ENCODE measurements at regions not wholly inside any gene's neighbourhood (a gene's known extent, or its start where the extent isn't known, plus 50 kb on each side); places are given as distances from the start of the nearest gene placed in this dataset.
"Not testable (repeated sequence)": the region's sequence is repeated elsewhere in the genome, so short reads cannot be mapped to it uniquely, and the experiment has no call there.

GRCh38 chr7:152949790-152950189, 190.2 kb downstream of the ACTR3B start:
- Histone ChIP-seq H3K9me3 (ENCODE audit: control insufficient read depth in 1 of 2, low read length in 2 of 2) (no peaks in the 10 kb centered on the region), H3K27me3 (ENCODE audit: insufficient read depth, low read length) (no peaks in the 10 kb centered on the region), H3K4me3 (ENCODE audit: low read length in 2 of 2) (no peak overlapping the region), H3K36me3 (ENCODE audit: insufficient read depth, low read length) (no peaks in the 10 kb centered on the region), H3K4me1 (ENCODE audit: insufficient read depth, low read length) (no peaks in the 10 kb centered on the region), H3K27ac (ENCODE audit: low read depth, low read length) (no peak overlapping the region)
- H3K27ac Mint-ChIP-seq = no peak overlapping the region
- intact Hi-C loops (cut with micrococcal nuclease) = no loop called here
- H3K9me3 Mint-ChIP-seq = peaks cover 0 to 14% (median 5%) of the 10 kb centered on the region in 8 donors
- no peaks in the 10 kb centered on the region for H3K4me1 Mint-ChIP-seq
- ChIA-PET POLR2A (ENCODE audit: partially characterized antibody) (no interaction called here), CTCF (ENCODE audit: partially characterized antibody) (no interaction called here)
- H3K27me3 Mint-ChIP-seq = peaks cover 4 to 7% of the 10 kb centered on the region in 2 donors
- H3K36me3 Mint-ChIP-seq = peaks cover 0 to 7% of the 10 kb centered on the region in 2 donors
- no peak overlapping the region for H3K4me3 Mint-ChIP-seq
- DNase-seq = no peak

- Histone ChIP-seq H3K9me3 (ENCODE audit: control insufficient read depth in 1 of 2, low read length in 2 of 2) (no peaks in the 10 kb centered on the region), H3K27ac (ENCODE audit: low read depth, low read length) (no peak overlapping the region), H3K4me3 (ENCODE audit: low read length in 2 of 2) (no peak overlapping the region), H3K27me3 (ENCODE audit: insufficient read depth, low read length) (no peaks in the 10 kb centered on the region), H3K36me3 (ENCODE audit: insufficient read depth, low read length) (no peaks in the 10 kb centered on the region), H3K4me1 (ENCODE audit: insufficient read depth, low read length) (no peaks in the 10 kb centered on the region)
- H3K4me3 Mint-ChIP-seq = no peak overlapping the region
- no peaks in the 10 kb centered on the region for H3K36me3 Mint-ChIP-seq
- CTCF ChIA-PET (ENCODE audit: partially characterized antibody) = no interaction called here
- H3K9me3 Mint-ChIP-seq = peaks cover 2 to 15% (median 3%) of the 10 kb centered on the region in 8 donors
- POLR2A ChIA-PET (ENCODE audit: partially characterized antibody) = no interaction called here
- H3K27me3 Mint-ChIP-seq = peaks cover 0 to 2% of the 10 kb centered on the region in 2 donors
- DNase-seq = no peak
- H3K4me1 Mint-ChIP-seq = no peaks in the 10 kb centered on the region
- intact Hi-C loops (cut with micrococcal nuclease) = no loop called here
- no peak overlapping the region for H3K27ac Mint-ChIP-seq
Measured at GRCh38 chr7:152956006-152956405, 196.5 kb downstream of the ACTR3B start.

- no peaks in the 10 kb centered on the region for H3K9me3 ChIP-seq (ENCODE audit: control insufficient read depth in 1 of 2, low read length in 2 of 2)
- Mint-ChIP-seq H3K27ac (no peak overlapping the region), H3K4me3 (no peak overlapping the region), H3K9me3 (peaks cover 2 to 13% (median 3%) of the 10 kb centered on the region in 8 donors), H3K36me3 (no peaks in the 10 kb centered on the region), H3K27me3 (peaks cover 0 to 2% of the 10 kb centered on the region in 2 donors), H3K4me1 (no peaks in the 10 kb centered on the region)
- H3K4me1 ChIP-seq (ENCODE audit: insufficient read depth, low read length) = no peaks in the 10 kb centered on the region
- H3K27ac ChIP-seq (ENCODE audit: low read depth, low read length) = no peak overlapping the region
- H3K36me3 ChIP-seq (ENCODE audit: insufficient read depth, low read length) = no peaks in the 10 kb centered on the region
- ChIA-PET CTCF (ENCODE audit: partially characterized antibody) (no interaction called here), POLR2A (ENCODE audit: partially characterized antibody) (no interaction called here)
- DNase-seq = no peak
- no peaks in the 10 kb centered on the region for H3K27me3 ChIP-seq (ENCODE audit: insufficient read depth, low read length)
- intact Hi-C loops (cut with micrococcal nuclease) = no loop called here
- no peak overlapping the region for H3K4me3 ChIP-seq (ENCODE audit: low read length in 2 of 2)
Measured at GRCh38 chr7:152959610-152960009, 200.1 kb downstream of the ACTR3B start.

- H3K4me1 Mint-ChIP-seq; H3K27ac Mint-ChIP-seq; POLR2A ChIA-PET (ENCODE audit: partially characterized antibody); intact Hi-C loops (cut with micrococcal nuclease); H3K36me3 Mint-ChIP-seq; H3K27me3 ChIP-seq (ENCODE audit: insufficient read depth, low read length); H3K9me3 ChIP-seq (ENCODE audit: control insufficient read depth in 1 of 2, low read length in 2 of 2); H3K4me3 Mint-ChIP-seq; H3K27me3 Mint-ChIP-seq; H3K4me3 ChIP-seq (ENCODE audit: low read length in 2 of 2); H3K36me3 ChIP-seq (ENCODE audit: insufficient read depth, low read length); H3K4me1 ChIP-seq (ENCODE audit: insufficient read depth, low read length); DNase-seq; H3K27ac ChIP-seq (ENCODE audit: low read depth, low read length): not testable (repeated sequence)
- CTCF ChIA-PET (ENCODE audit: partially characterized antibody) = interaction anchor here (0.9 kb wide), 1 partner anchor 9 kb away, joined by 3 read pairs; no protein-coding TSS in a partner anchor
- H3K9me3 Mint-ChIP-seq = peaks cover 2 to 13% (median 3%) of the 10 kb centered on the region in 8 donors
Measured at GRCh38 chr7:152961796-152962195, 202.2 kb downstream of the ACTR3B start.

- CTCF ChIA-PET (ENCODE audit: partially characterized antibody) = no interaction called here
Measured at GRCh38 chr7:152966189-152966588, 206.6 kb downstream of the ACTR3B start.

GRCh38 chr7:152967958-152968357, 208.4 kb downstream of the ACTR3B start:
- H3K9me3 Mint-ChIP-seq = peaks cover 0 to 4% (median 0%) of the 10 kb centered on the region in 8 donors
- no peak overlapping the region for H3K4me3 Mint-ChIP-seq
- Histone ChIP-seq H3K27ac (ENCODE audit: low read depth, low read length) (no peak overlapping the region), H3K27me3 (ENCODE audit: insufficient read depth, low read length) (no peaks in the 10 kb centered on the region), H3K4me3 (ENCODE audit: low read length in 2 of 2) (no peak overlapping the region), H3K36me3 (ENCODE audit: insufficient read depth, low read length) (no peaks in the 10 kb centered on the region), H3K4me1 (ENCODE audit: insufficient read depth, low read length) (no peaks in the 10 kb centered on the region), H3K9me3 (ENCODE audit: control insufficient read depth in 1 of 2, low read length in 2 of 2) (no peaks in the 10 kb centered on the region)
- H3K36me3 Mint-ChIP-seq = peaks cover 0 to 3% of the 10 kb centered on the region in 2 donors
- ChIA-PET POLR2A (ENCODE audit: partially characterized antibody) (no interaction called here), CTCF (ENCODE audit: partially characterized antibody) (no interaction called here)
- no peaks in the 10 kb centered on the region for H3K4me1 Mint-ChIP-seq
- no peak for DNase-seq
- intact Hi-C loops (cut with micrococcal nuclease) = no loop called here
- no peak overlapping the region for H3K27ac Mint-ChIP-seq
- H3K27me3 Mint-ChIP-seq = peaks cover 4 to 6% of the 10 kb centered on the region in 2 donors

More at GRCh38 chr7:152966189-152966588, 206.6 kb downstream of the ACTR3B start:
- POLR2A ChIA-PET (ENCODE audit: partially characterized antibody) = no interaction called here
- intact Hi-C loops (cut with micrococcal nuclease) = no loop called here
- Histone ChIP-seq H3K4me1 (ENCODE audit: insufficient read depth, low read length) (no peaks in the 10 kb centered on the region), H3K9me3 (ENCODE audit: control insufficient read depth in 1 of 2, low read length in 2 of 2) (no peaks in the 10 kb centered on the region), H3K4me3 (ENCODE audit: low read length in 2 of 2) (no peak overlapping the region), H3K36me3 (ENCODE audit: insufficient read depth, low read length) (no peaks in the 10 kb centered on the region), H3K27me3 (ENCODE audit: insufficient read depth, low read length) (no peaks in the 10 kb centered on the region), H3K27ac (ENCODE audit: low read depth, low read length) (no peak overlapping the region)
- Mint-ChIP-seq H3K4me3 (no peak overlapping the region), H3K27me3 (no peaks in the 10 kb centered on the region), H3K9me3 (peaks cover 0 to 7% (median 0%) of the 10 kb centered on the region in 8 donors), H3K27ac (no peak overlapping the region), H3K36me3 (no peaks in the 10 kb centered on the region), H3K4me1 (no peaks in the 10 kb centered on the region)
- no peak for DNase-seq

GRCh38 chr7:152968514-152968913, 209.0 kb downstream of the ACTR3B start:
- H3K27me3 Mint-ChIP-seq = peaks cover 4 to 7% of the 10 kb centered on the region in 2 donors
- peaks cover 0 to 4% (median 0%) of the 10 kb centered on the region in 8 donors for H3K9me3 Mint-ChIP-seq
- H3K4me3 Mint-ChIP-seq = no peak overlapping the region
- intact Hi-C loops (cut with micrococcal nuclease) = no loop called here
- H3K36me3 Mint-ChIP-seq = peaks cover 0 to 3% of the 10 kb centered on the region in 2 donors
- ChIA-PET POLR2A (ENCODE audit: partially characterized antibody) (no interaction called here), CTCF (ENCODE audit: partially characterized antibody) (no interaction called here)
- DNase-seq = no peak
- Histone ChIP-seq H3K4me3 (ENCODE audit: low read length in 2 of 2) (no peak overlapping the region), H3K9me3 (ENCODE audit: control insufficient read depth in 1 of 2, low read length in 2 of 2) (no peaks in the 10 kb centered on the region), H3K36me3 (ENCODE audit: insufficient read depth, low read length) (no peaks in the 10 kb centered on the region), H3K4me1 (ENCODE audit: insufficient read depth, low read length) (no peaks in the 10 kb centered on the region), H3K27me3 (ENCODE audit: insufficient read depth, low read length) (no peaks in the 10 kb centered on the region), H3K27ac (ENCODE audit: low read depth, low read length) (no peak overlapping the region)
- no peak overlapping the region for H3K27ac Mint-ChIP-seq
- no peaks in the 10 kb centered on the region for H3K4me1 Mint-ChIP-seq

GRCh38 chr7:152969335-152969734, 209.8 kb downstream of the ACTR3B start:
- intact Hi-C loops (cut with micrococcal nuclease) = no loop called here
- ChIA-PET CTCF (ENCODE audit: partially characterized antibody) (no interaction called here), POLR2A (ENCODE audit: partially characterized antibody) (no interaction called here)
- Mint-ChIP-seq H3K9me3 (peaks cover 0 to 4% (median 0%) of the 10 kb centered on the region in 8 donors), H3K27me3 (peaks cover 4 to 9% of the 10 kb centered on the region in 2 donors), H3K4me1 (no peaks in the 10 kb centered on the region), H3K27ac (no peak overlapping the region), H3K36me3 (peaks cover 0 to 3% of the 10 kb centered on the region in 2 donors), H3K4me3 (no peak overlapping the region)
- Histone ChIP-seq H3K27ac (ENCODE audit: low read depth, low read length) (no peak overlapping the region), H3K27me3 (ENCODE audit: insufficient read depth, low read length) (no peaks in the 10 kb centered on the region), H3K9me3 (ENCODE audit: control insufficient read depth in 1 of 2, low read length in 2 of 2) (no peaks in the 10 kb centered on the region), H3K4me3 (ENCODE audit: low read length in 2 of 2) (no peak overlapping the region), H3K4me1 (ENCODE audit: insufficient read depth, low read length) (no peaks in the 10 kb centered on the region), H3K36me3 (ENCODE audit: insufficient read depth, low read length) (no peaks in the 10 kb centered on the region)
- DNase-seq = no peak

Data from CD4-positive, alpha-beta memory T cell (primary cell).